Testis (tissue), 2 donors: ENCODE measurements at regions not wholly inside any gene's neighbourhood (a gene's known extent, or its start where the extent isn't known, plus 50 kb on each side); places are given as distances from the start of the nearest gene placed in this dataset.

Experiments used
- DNase-seq: peaks from one replicate; pipeline ENCODE4 v3.0.0-alpha.2; 2019
- H3K27ac ChIP-seq, 2 donors: fragments of 200-600 bp; sonication (generic); one replicate each; pipeline ENCODE4 v1.5.1; 2019
- H3K27me3 ChIP-seq: fragments of 200-600 bp; sonication (generic); one replicate; pipeline ENCODE4 v1.5.1; 2019
- H3K36me3 ChIP-seq: fragments of 200-600 bp; sonication (generic); one replicate; pipeline ENCODE4 v1.5.1; 2017; ENCODE audit warnings: low read depth; ENCODE audit errors: missing control alignments
- H3K4me1 ChIP-seq: fragments of 200-600 bp; sonication (generic); one replicate; pipeline ENCODE4 v1.5.1; 2019
- H3K4me3 ChIP-seq, 2 donors: fragments of 200-600 bp; sonication (generic); one replicate each; pipeline ENCODE4 v1.5.1; 2017 to 2019
- H3K9me3 ChIP-seq: fragments of 200-600 bp; sonication (generic); one replicate; pipeline ENCODE4 v1.5.1; 2017
- CTCF ChIP-seq, 3 experiments: fragments of 450-650 bp in 2 of 3; fragments of 200-600 bp in 1 of 3; sonication (generic) in 1 of 3; IDR thresholded peaks; one replicate each; pipeline ENCODE4 v1.5.1; 2016 to 2019; ENCODE audit warnings: antibody characterized with exemption in 3 of 3, mild to moderate bottlenecking in 2 of 3, moderate library complexity in 1 of 3
- POLR2A ChIP-seq: fragments of 450-650 bp; IDR thresholded peaks from one replicate; pipeline ENCODE4 v1.6.1; 2017; ENCODE audit warnings: antibody characterized with exemption, mild to moderate bottlenecking, moderate library complexity
- WGBS, 2 donors: methylation state at CpG; one replicate each; pipeline ENCODE4 v1.1.5; 2018; 5-methylcytosine and 5-hydroxymethylcytosine counted together
- intact Hi-C: fragments of 100-400 bp; cut with DNase I; formaldehyde crosslinking; loops from one replicate; pipeline ENCODE4 v1.15.1; 2023; ENCODE audit warnings: low total_unique reads

DNA sequence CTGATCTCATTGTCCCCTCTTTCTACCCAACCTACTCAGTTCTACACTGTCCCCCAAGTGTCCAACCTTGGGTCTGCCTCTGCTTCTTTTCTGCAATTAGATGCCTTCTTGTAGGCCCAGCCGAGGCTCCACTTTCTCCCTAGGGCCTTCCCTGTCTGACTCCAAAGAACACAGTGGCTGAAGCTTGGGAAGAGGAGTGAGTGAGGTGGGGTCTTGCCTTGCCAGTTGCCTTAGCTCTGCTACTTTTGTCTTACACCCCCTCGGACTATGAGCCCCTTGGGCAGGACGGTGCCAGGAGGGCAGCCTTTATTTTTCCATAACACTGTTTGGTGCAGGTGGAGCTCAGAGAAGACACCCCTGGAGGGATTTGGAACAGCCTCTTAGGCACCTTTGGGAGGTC, 345.1 kb downstream of the CYP26B1 start:
- DNase-seq: peak; percentile 1
- no peaks in the 10 kb centered on the region for H3K9me3 ChIP-seq
- intact Hi-C loops: loop anchor here (5.0 to 10.0 kb wide), 2 partner anchors 248 to 345 kb away; partner anchors contain the start of gene CYP26B1

GRCh38 chr2:71801969-71802368, 345.7 kb downstream of the CYP26B1 start:
- Histone ChIP-seq H3K4me1 (peaks cover 13% of the 10 kb centered on the region), H3K9me3 (no peaks in the 10 kb centered on the region), H3K36me3 (no peaks in the 10 kb centered on the region), H3K4me3 (no peak overlapping the region), H3K27me3 (no peaks in the 10 kb centered on the region), H3K27ac (no peak overlapping the region)
- intact Hi-C loops: loop anchor here (5.0 to 10.0 kb wide), 2 partner anchors 247 to 345 kb away; partner anchors contain the start of gene CYP26B1
- WGBS, 2 donors: 40 to 41% methylated on average over 6 to 8 of the region's 8 CpGs
- TF ChIP-seq POLR2A (no peak), CTCF (IDR thresholded peaks at IDR 0.05) (peak; percentile 51 to 76 (median 73))
- DNase-seq: peak; percentile 89

More for the DNA sequence above, 345.1 kb downstream of the CYP26B1 start:
- WGBS, 2 donors: 85 to 90% methylated on average over 3 of the region's 3 CpGs
- H3K36me3 ChIP-seq: no peaks in the 10 kb centered on the region
- H3K27ac ChIP-seq: no peak overlapping the region
- TF ChIP-seq CTCF (IDR thresholded peaks at IDR 0.05): no peak
- no peak for TF ChIP-seq POLR2A
- no peak overlapping the region for H3K4me3 ChIP-seq
- peaks cover 13% of the 10 kb centered on the region for H3K4me1 ChIP-seq
- no peaks in the 10 kb centered on the region for H3K27me3 ChIP-seq

- WGBS, 2 donors: 36 to 49% methylated on average over 3 of the region's 3 CpGs
Observed at GRCh38 chr2:71801556-71801955, 346.1 kb downstream of the CYP26B1 start.

GRCh38 chr2:71800851-71801250, 346.8 kb downstream of the CYP26B1 start:
- intact Hi-C loops: loop anchor here (5.0 to 10.0 kb wide), 2 partner anchors 246 to 346 kb away; partner anchors contain the start of gene CYP26B1
- Histone ChIP-seq H3K36me3 (no peaks in the 10 kb centered on the region), H3K9me3 (no peaks in the 10 kb centered on the region), H3K27ac (no peak overlapping the region), H3K4me3 (no peak overlapping the region), H3K27me3 (no peaks in the 10 kb centered on the region), H3K4me1 (peaks cover 13% of the 10 kb centered on the region)
- 83 to 88% methylated on average over 1 of the region's 1 CpG for WGBS, 2 donors
- DNase-seq: no peak
- no peak for TF ChIP-seq CTCF (IDR thresholded peaks at IDR 0.05)
- no peak for TF ChIP-seq POLR2A

More at GRCh38 chr2:71801556-71801955, 346.1 kb downstream of the CYP26B1 start:
- DNase-seq: no peak
- H3K9me3 ChIP-seq: no peaks in the 10 kb centered on the region
- peaks cover 13% of the 10 kb centered on the region for H3K4me1 ChIP-seq
- H3K4me3 ChIP-seq: no peak overlapping the region
- intact Hi-C loops: loop anchor here (5.0 to 10.0 kb wide), 2 partner anchors 247 to 346 kb away; partner anchors contain the start of gene CYP26B1
- no peaks in the 10 kb centered on the region for H3K27me3 ChIP-seq
- no peak overlapping the region for H3K27ac ChIP-seq
- no peaks in the 10 kb centered on the region for H3K36me3 ChIP-seq
- TF ChIP-seq POLR2A (no peak), CTCF (IDR thresholded peaks at IDR 0.05) (no peak)
